Bronchial epithelial cell (primary cell): ENCODE measurements at regions not wholly inside any gene's neighbourhood (a gene's known extent, or its start where the extent isn't known, plus 50 kb on each side); places are given as distances from the start of the nearest gene placed in this dataset.
"Not testable (repeated sequence)": the region's sequence is repeated elsewhere in the genome, so short reads cannot be mapped to it uniquely, and the experiment has no call there.

Source experiments
- DNase-seq: peaks from one replicate; pipeline ENCODE4 v3.0.0-alpha.2; 2010; ENCODE audit warnings: low read depth
- FAIRE-seq: peaks from 2 replicates; lab custom pipeline; 2011; peaks lifted over from hg19 to GRCh38; lab: Jason Lieb, UNC
- H3K27me3 ChIP-seq: 2 replicates; pipeline ENCODE4 v1.5.1; 2011; ENCODE audit warnings: low read length; ENCODE audit not compliant: control insufficient read depth, insufficient read depth
- H3K36me3 ChIP-seq: 2 replicates; pipeline ENCODE4 v1.5.1; 2011; ENCODE audit warnings: low read length; ENCODE audit not compliant: control insufficient read depth, insufficient read depth
- H3K4me3 ChIP-seq: 2 replicates; pipeline ENCODE4 v1.5.1; 2011; ENCODE audit warnings: mild to moderate bottlenecking, low read depth, low read length, control low read depth
- CTCF ChIP-seq: IDR thresholded peaks from 2 replicates; pipeline ENCODE4 v1.5.1; 2011; ENCODE audit warnings: mild to moderate bottlenecking, moderate library complexity, low read length, control low read depth, inconsistent platforms; ENCODE audit not compliant: insufficient read depth, severe bottlenecking

GRCh38 chr3:105139881-105140560 lies 226.7 kb upstream of the ALCAM start:
- H3K36me3 ChIP-seq = no peaks in the 10 kb centered on the region
- no peak for DNase-seq
- no peak overlapping the region for H3K4me3 ChIP-seq
- no peak for TF ChIP-seq CTCF
- no peaks in the 10 kb centered on the region for H3K27me3 ChIP-seq
- no peak for FAIRE-seq

- Histone ChIP-seq H3K4me3 (no peak overlapping the region), H3K27me3 (no peaks in the 10 kb centered on the region), H3K36me3 (no peaks in the 10 kb centered on the region)
- no peak for FAIRE-seq
- no peak for DNase-seq
- TF ChIP-seq CTCF = no peak
Measured at GRCh38 chr3:105140899-105141367, 225.8 kb upstream of the ALCAM start.

- Histone ChIP-seq H3K4me3 (no peak overlapping the region), H3K36me3 (no peaks in the 10 kb centered on the region), H3K27me3 (no peaks in the 10 kb centered on the region)
- FAIRE-seq = no peak
- TF ChIP-seq CTCF = no peak
- peak; percentile 27 for DNase-seq
Measured at GRCh38 chr3:105144837-105145236, 221.9 kb upstream of the ALCAM start.

GRCh38 chr3:105145511-105145910 lies 221.2 kb upstream of the ALCAM start:
- TF ChIP-seq CTCF = no peak
- DNase-seq (no peak), FAIRE-seq (no peak)
- no peaks in the 10 kb centered on the region for H3K36me3 ChIP-seq
- H3K4me3 ChIP-seq = no peak overlapping the region
- H3K27me3 ChIP-seq = no peaks in the 10 kb centered on the region

GRCh38 chr3:105149197-105149596 lies 217.5 kb upstream of the ALCAM start:
- not testable (repeated sequence) for H3K36me3 ChIP-seq, H3K27me3 ChIP-seq, FAIRE-seq, H3K4me3 ChIP-seq, DNase-seq

GRCh38 chr3:105152987-105153386 lies 213.7 kb upstream of the ALCAM start:
- FAIRE-seq = no peak
- no peak overlapping the region for H3K4me3 ChIP-seq
- DNase-seq = no peak
- TF ChIP-seq CTCF = no peak
- H3K36me3 ChIP-seq = no peaks in the 10 kb centered on the region
- no peaks in the 10 kb centered on the region for H3K27me3 ChIP-seq
